ENCODE measurements at regions not wholly inside any gene's neighbourhood (a gene's known extent, or its start where the extent isn't known, plus 50 kb on each side); places are given as distances from the start of the nearest gene placed in this dataset.

DNA sequence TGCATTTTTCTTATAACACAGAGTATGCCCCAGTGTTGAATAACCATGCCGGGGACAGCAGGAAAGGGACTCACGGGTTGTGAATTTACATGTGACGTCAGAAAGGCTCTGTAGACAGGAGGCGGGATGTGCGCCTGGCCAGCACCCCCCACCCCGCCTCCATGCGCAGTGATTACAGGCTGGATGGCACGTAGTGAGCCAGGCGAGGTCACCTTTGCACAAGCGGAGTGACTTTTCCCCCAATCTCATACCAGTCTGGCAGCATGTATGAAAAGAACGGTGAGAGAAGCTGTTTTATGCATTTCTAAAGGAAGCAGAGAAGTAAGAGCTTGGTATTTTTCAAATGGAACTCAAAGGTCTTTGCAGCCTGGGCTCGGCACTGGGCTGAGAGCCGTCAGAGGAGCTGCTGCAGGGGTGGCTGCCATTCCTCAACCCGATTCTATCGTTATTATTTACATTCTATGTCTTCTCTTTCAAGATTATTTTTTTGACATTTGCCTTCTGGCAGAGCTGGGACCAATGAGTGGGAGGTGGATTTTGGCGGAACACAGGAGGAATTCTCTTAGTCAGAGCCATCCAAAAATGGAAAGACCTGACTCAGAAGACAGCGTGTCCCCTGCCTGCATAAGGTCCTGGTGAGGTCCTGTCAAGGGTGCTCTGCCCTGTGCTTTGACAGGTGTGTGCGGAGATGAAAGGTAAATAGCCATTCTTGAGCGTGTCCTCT lies 115.6 kb upstream of the SLC45A1 start (continued):
- TF ChIP-seq THAP11 (CRISPR knock-in tag; IDR thresholded peaks at IDR 0.05): peak; percentile 30; the same call in 1 of the 2 replicates
- TF ChIP-seq KMT2A (CRISPR knock-in tag; IDR thresholded peaks at IDR 0.05): no peak
- peak; percentile 72; the same call in 1 of the 2 replicates for TF ChIP-seq BRD4 (CRISPR knock-in tag; IDR thresholded peaks at IDR 0.05)
- TF ChIP-seq ZNF569 (CRISPR knock-in tag; IDR thresholded peaks at IDR 0.05; ENCODE audit: borderline replicate concordance): no peak
- TF ChIP-seq, protein P1, sequence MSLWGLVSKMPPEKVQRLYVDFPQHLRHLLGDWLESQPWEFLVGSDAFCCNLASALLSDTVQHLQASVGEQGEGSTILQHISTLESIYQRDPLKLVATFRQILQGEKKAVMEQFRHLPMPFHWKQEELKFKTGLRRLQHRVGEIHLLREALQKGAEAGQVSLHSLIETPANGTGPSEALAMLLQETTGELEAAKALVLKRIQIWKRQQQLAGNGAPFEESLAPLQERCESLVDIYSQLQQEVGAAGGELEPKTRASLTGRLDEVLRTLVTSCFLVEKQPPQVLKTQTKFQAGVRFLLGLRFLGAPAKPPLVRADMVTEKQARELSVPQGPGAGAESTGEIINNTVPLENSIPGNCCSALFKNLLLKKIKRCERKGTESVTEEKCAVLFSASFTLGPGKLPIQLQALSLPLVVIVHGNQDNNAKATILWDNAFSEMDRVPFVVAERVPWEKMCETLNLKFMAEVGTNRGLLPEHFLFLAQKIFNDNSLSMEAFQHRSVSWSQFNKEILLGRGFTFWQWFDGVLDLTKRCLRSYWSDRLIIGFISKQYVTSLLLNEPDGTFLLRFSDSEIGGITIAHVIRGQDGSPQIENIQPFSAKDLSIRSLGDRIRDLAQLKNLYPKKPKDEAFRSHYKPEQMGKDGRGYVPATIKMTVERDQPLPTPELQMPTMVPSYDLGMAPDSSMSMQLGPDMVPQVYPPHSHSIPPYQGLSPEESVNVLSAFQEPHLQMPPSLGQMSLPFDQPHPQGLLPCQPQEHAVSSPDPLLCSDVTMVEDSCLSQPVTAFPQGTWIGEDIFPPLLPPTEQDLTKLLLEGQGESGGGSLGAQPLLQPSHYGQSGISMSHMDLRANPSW (CRISPR knock-in tag; IDR thresholded peaks at IDR 0.05; ENCODE audit: borderline replicate concordance): no peak
- TF ChIP-seq ZNF232 (CRISPR knock-in tag; IDR thresholded peaks at IDR 0.05; ENCODE audit: borderline replicate concordance): 0 out of 2 replicates have a peak, but pooled peaks have one; percentile 51
- TF ChIP-seq BCL3 (CRISPR knock-in tag; IDR thresholded peaks at IDR 0.05): no peak
- TF ChIP-seq ERF (CRISPR knock-in tag; IDR thresholded peaks at IDR 0.05): no peak
- no peak for TF ChIP-seq CCAR2 (optimal IDR thresholded peaks at IDR 0.05; ENCODE audit: low read depth, low read length)
- TF ChIP-seq RCOR2 (CRISPR knock-in tag; IDR thresholded peaks at IDR 0.05): peak; percentile 59; the same call in 1 of the 2 replicates
- 0 out of 2 replicates have a peak, but pooled peaks have one; percentile 7 for TF ChIP-seq TCF7 (IDR thresholded peaks at IDR 0.05; ENCODE audit: low read depth)
- TF ChIP-seq MBNL3 (CRISPR knock-in tag; conservative IDR thresholded peaks at IDR 0.05): no peak
- TF ChIP-seq ZNF678 (CRISPR knock-in tag; IDR thresholded peaks at IDR 0.05): no peak
- peak; percentile 12; the same call in 1 of the 2 replicates for TF ChIP-seq BCL6 (CRISPR knock-in tag; IDR thresholded peaks at IDR 0.05)
- TF ChIP-seq, protein P2, sequence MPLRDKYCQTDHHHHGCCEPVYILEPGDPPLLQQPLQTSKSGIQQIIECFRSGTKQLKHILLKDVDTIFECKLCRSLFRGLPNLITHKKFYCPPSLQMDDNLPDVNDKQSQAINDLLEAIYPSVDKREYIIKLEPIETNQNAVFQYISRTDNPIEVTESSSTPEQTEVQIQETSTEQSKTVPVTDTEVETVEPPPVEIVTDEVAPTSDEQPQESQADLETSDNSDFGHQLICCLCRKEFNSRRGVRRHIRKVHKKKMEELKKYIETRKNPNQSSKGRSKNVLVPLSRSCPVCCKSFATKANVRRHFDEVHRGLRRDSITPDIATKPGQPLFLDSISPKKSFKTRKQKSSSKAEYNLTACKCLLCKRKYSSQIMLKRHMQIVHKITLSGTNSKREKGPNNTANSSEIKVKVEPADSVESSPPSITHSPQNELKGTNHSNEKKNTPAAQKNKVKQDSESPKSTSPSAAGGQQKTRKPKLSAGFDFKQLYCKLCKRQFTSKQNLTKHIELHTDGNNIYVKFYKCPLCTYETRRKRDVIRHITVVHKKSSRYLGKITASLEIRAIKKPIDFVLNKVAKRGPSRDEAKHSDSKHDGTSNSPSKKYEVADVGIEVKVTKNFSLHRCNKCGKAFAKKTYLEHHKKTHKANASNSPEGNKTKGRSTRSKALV (CRISPR knock-in tag; IDR thresholded peaks at IDR 0.05): 0 out of 2 replicates have a peak, but pooled peaks have one; percentile 27
- no peak for TF ChIP-seq ZNF839 (CRISPR knock-in tag; IDR thresholded peaks at IDR 0.05; ENCODE audit: borderline replicate concordance)
- 0 out of 2 replicates have a peak, but pooled peaks have one; percentile 24 for TF ChIP-seq KLF12 (CRISPR knock-in tag; IDR thresholded peaks at IDR 0.05; ENCODE audit: borderline replicate concordance)
- 0 out of 2 replicates have a peak, but pooled peaks have one; percentile 11 for TF ChIP-seq PHF8 (CRISPR knock-in tag; IDR thresholded peaks at IDR 0.05)
- peak; percentile 83 for TF ChIP-seq SKIL (CRISPR knock-in tag; IDR thresholded peaks at IDR 0.05; ENCODE audit: borderline replicate concordance)
- peak; percentile 20; the same call in 1 of the 2 replicates for TF ChIP-seq HDAC1 (CRISPR knock-in tag; IDR thresholded peaks at IDR 0.05)
- peak; percentile 76 for TF ChIP-seq ZBTB21 (CRISPR knock-in tag; IDR thresholded peaks at IDR 0.05)
- TF ChIP-seq NFE2L1 (CRISPR knock-in tag; IDR thresholded peaks at IDR 0.05; ENCODE audit: borderline replicate concordance): no peak
- TF ChIP-seq PPARG (CRISPR knock-in tag; conservative IDR thresholded peaks at IDR 0.05): peak; percentile 95
